ENCODE measurements at regions not wholly inside any gene's neighbourhood (a gene's known extent, or its start where the extent isn't known, plus 50 kb on each side); places are given as distances from the start of the nearest gene placed in this dataset.

DNA sequence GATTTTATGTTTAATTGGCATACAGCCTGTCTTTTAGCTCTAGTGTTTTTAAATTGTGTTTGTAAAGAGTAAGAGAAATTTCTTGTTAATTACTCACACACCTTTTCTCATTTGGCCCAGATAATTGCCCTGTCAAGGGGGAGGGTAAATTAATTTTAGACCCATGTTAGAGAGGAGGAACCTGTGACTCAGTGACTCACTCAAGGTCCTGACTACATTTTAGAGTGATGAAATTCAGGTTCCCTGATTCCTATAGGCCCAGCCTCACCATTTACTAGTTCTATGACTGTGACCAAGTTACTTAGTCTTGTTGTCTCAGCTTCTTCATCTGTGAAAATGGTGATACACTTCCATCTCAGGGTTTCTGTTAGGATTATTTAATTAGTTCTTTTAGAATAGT is 125.2 kb upstream of the DPH6 start:
- TF ChIP-seq, protein P1, sequence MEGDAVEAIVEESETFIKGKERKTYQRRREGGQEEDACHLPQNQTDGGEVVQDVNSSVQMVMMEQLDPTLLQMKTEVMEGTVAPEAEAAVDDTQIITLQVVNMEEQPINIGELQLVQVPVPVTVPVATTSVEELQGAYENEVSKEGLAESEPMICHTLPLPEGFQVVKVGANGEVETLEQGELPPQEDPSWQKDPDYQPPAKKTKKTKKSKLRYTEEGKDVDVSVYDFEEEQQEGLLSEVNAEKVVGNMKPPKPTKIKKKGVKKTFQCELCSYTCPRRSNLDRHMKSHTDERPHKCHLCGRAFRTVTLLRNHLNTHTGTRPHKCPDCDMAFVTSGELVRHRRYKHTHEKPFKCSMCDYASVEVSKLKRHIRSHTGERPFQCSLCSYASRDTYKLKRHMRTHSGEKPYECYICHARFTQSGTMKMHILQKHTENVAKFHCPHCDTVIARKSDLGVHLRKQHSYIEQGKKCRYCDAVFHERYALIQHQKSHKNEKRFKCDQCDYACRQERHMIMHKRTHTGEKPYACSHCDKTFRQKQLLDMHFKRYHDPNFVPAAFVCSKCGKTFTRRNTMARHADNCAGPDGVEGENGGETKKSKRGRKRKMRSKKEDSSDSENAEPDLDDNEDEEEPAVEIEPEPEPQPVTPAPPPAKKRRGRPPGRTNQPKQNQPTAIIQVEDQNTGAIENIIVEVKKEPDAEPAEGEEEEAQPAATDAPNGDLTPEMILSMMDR (IDR thresholded peaks at IDR 0.05; ENCODE audit: low read depth, low read length), result no peak
- H3K4me3 ChIP-seq (ENCODE audit: low read depth, low read length), result no peak overlapping the region

DNA sequence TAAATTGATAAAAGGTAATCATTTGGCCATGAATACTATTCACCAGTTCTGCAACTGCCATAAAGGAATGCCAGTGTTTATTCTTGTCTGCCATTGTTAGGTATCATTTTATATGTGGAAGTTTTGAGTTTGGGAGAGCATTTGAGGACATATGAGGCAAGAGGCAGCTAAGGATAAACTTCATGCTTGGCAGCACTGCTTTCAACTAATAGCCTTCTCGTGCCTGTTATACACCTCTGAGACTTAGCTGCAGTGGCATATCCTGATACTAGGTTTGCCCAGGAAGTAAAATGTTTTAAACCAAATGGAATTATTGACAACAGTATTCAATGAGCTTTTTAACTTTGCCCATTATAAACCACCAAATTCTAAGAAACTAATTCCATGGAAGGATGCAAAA is 126.0 kb upstream of the DPH6 start:
- no peak overlapping the region for H3K4me3 ChIP-seq (ENCODE audit: low read depth, low read length)
- TF ChIP-seq, protein P1 (IDR thresholded peaks at IDR 0.05; ENCODE audit: low read depth, low read length), result no peak

DNA sequence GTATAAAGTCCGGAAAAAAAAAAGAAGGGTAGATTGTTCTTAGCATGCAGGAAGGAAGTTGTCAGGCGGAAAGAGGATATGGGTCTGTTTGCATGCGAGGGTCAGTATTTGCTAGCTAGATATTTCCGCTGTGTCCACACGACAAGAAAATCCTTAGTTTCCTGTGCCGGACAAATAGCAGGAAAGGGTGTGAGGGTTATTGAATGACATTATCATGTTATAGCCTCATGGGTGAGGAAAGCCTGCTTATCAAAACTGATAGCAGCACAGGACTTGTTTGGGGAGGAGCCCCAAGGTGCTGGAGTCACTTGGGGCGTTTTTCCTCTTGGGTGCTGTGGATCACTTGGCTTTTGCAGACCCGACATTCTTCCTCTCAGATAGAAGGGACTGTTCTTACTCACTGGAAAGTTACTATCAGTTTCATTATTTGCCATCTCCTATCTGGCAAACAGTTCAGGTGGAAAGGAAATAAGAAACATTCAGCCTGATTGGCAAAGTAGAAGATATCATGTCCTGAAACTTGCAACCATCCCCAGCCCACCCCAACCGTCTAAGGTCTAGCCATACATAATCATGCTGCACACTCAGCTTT is 127.2 kb upstream of the DPH6 start:
- no peak overlapping the region for H3K4me3 ChIP-seq (ENCODE audit: low read depth, low read length)

DNA sequence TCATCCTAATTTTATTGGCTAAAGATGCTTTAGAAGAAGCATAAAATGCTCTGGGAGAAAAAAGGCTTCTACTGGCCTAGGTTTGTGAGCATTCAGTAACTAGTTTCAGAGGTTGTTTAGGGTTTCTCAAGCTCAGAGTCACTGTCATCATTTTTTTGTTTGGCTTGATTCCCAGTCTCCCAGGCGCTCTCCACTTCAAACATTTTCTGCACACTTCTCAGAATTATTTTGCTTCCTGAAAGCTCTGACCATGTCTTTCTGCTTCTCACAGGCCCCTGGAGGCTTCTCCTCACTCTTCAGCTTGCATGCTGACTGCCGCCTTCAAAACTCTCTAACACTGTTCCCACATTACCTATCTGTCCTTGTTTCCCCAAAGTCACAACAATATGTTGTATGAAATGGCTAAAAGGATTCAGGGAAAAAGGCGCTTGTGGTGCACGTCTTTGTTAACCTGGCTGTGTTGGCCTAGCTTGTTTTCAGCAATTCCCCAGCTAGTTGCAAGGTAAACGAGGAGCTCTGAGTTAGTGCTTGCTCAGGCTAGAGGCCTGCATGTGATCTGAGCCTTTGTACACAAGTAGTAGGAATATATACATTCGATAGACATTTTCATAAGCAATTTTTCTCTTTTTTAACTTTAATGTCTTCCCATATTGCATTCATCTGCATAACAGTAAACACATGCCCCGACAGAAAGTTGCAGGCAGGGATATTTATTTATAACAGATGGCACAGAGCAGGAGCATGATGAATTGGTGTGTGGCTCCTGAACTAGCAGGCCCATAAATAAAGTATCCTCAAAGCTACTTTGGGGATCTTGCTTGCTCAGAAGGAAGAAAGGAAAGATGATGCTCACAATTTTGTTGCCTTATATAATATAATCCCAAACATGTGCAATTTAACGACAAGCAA is 129.2 kb upstream of the DPH6 start:
- H3K4me3 ChIP-seq (ENCODE audit: low read depth, low read length), result no peak overlapping the region
- TF ChIP-seq, protein P1 (IDR thresholded peaks at IDR 0.05; ENCODE audit: low read depth, low read length), result no peak

More for the DNA sequence above, 127.2 kb upstream of the DPH6 start:
- TF ChIP-seq, protein P1 (IDR thresholded peaks at IDR 0.05; ENCODE audit: low read depth, low read length), result no peak

DNA sequence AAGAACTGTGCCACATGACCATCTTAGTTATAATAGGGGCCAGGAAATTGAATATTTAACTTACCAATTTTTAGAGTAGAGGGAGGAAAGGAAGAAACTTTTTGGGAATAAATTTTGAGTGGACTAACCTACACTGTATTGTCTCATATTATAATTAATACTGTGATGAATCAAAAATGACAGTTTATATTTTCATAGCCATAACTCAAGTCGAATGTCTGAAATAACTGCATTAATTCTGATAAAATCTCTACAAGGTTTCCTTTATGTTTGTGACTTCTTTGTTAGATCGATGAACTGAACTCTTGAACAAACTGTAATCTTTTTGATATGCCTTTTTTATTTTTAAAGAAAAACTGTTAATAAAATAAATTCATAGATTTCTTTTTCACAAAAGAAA is 132.8 kb upstream of the DPH6 start:
- H3K4me3 ChIP-seq (ENCODE audit: low read depth, low read length), result no peak overlapping the region
- TF ChIP-seq, protein P1 (IDR thresholded peaks at IDR 0.05; ENCODE audit: low read depth, low read length), result no peak

DNA sequence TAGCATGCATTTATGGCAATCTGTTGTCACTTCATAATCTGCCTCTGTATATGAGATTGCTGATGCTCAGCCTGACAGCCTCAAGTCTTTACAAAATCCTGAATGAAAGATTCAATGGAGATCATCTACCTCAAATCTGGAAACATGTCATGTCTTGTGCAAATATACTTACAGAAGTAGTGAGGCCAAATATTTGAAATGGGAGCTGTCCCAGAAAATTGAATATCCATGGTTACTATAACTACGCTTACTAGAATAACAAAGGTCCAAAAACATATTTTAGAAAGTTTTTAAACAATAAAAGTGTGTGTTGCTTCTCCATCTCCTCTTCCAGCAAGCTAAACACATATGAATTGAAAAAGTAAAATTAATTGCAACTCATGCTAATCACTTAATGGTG is 133.2 kb upstream of the DPH6 start:
- H3K4me3 ChIP-seq (ENCODE audit: low read depth, low read length), result no peak overlapping the region
- TF ChIP-seq, protein P1 (IDR thresholded peaks at IDR 0.05; ENCODE audit: low read depth, low read length), result no peak

DNA sequence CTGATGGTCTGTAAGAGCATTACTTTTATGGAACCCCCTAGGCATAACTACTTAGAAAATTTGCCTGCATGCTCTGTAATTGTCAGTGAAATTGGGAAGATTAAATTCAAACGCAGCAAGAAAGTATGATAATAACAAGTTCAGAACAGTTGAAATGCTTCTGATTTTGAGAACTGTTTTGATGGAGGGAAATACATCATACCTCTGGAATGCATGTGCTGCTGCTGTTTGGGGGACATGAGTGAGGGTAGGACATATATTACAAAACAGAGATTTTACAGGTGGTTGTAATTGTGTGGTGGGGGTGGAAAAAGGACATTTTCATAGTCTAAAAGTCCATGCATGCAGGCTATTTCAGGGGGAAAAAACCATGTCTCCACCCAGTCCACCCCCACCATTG is 135.0 kb upstream of the DPH6 start:
- H3K4me3 ChIP-seq (ENCODE audit: low read depth, low read length), result no peak overlapping the region
- TF ChIP-seq, protein P1 (IDR thresholded peaks at IDR 0.05; ENCODE audit: low read depth, low read length), result no peak

All from WI38 (cell line).